ENCODE measurements at regions not wholly inside any gene's neighbourhood (a gene's known extent, or its start where the extent isn't known, plus 50 kb on each side); places are given as distances from the start of the nearest gene placed in this dataset.

DNA sequence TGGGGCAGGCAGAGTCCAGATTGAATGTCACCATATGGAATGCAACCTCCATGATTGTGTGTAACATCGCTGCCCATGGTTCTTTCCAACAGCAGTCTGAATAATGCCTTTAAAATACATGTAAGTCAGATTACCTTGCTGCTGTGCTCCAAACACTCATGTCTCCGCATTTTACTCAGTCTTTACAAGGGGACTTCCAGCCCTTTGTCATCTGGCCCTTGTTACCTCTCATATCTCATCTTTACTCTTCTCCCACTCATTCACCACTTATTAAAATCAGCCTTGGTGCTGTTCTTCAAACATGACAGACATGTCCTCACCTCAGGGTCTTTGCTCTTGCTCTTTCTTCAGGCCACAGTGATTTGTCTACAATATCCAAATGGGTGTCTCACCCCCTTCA, 200.4 kb upstream of the GYPA start:
- TF ChIP-seq, protein P1, sequence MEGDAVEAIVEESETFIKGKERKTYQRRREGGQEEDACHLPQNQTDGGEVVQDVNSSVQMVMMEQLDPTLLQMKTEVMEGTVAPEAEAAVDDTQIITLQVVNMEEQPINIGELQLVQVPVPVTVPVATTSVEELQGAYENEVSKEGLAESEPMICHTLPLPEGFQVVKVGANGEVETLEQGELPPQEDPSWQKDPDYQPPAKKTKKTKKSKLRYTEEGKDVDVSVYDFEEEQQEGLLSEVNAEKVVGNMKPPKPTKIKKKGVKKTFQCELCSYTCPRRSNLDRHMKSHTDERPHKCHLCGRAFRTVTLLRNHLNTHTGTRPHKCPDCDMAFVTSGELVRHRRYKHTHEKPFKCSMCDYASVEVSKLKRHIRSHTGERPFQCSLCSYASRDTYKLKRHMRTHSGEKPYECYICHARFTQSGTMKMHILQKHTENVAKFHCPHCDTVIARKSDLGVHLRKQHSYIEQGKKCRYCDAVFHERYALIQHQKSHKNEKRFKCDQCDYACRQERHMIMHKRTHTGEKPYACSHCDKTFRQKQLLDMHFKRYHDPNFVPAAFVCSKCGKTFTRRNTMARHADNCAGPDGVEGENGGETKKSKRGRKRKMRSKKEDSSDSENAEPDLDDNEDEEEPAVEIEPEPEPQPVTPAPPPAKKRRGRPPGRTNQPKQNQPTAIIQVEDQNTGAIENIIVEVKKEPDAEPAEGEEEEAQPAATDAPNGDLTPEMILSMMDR (conservative IDR thresholded peaks at IDR 0.05; ENCODE audit: low read depth, low read length): no peak
- TF ChIP-seq, protein P2, sequence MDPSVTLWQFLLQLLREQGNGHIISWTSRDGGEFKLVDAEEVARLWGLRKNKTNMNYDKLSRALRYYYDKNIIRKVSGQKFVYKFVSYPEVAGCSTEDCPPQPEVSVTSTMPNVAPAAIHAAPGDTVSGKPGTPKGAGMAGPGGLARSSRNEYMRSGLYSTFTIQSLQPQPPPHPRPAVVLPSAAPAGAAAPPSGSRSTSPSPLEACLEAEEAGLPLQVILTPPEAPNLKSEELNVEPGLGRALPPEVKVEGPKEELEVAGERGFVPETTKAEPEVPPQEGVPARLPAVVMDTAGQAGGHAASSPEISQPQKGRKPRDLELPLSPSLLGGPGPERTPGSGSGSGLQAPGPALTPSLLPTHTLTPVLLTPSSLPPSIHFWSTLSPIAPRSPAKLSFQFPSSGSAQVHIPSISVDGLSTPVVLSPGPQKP (IDR thresholded peaks at IDR 0.05; ENCODE audit: borderline replicate concordance, low read depth, low read length): no peak
- TF ChIP-seq POLR2A (IDR thresholded peaks at IDR 0.05; ENCODE audit: low read depth, low read length) (no peak), RFX5 (IDR thresholded peaks at IDR 0.05; ENCODE audit: low read depth, low read length) (no peak), CEBPB (IDR thresholded peaks at IDR 0.05; ENCODE audit: low read depth, low read length) (no peak), SMC3 (IDR thresholded peaks at IDR 0.05; ENCODE audit: low read depth, low read length) (no peak)
